Keratinocyte (primary cell): ENCODE measurements at regions not wholly inside any gene's neighbourhood (a gene's known extent, or its start where the extent isn't known, plus 50 kb on each side); places are given as distances from the start of the nearest gene placed in this dataset.

ENCODE experiments used
- EZH2 ChIP-seq: IDR thresholded peaks from one replicate; pipeline ENCODE4 v1.6.1; 2012; ENCODE audit warnings: inconsistent platforms, mild to moderate bottlenecking, low read length, moderate library complexity
- TF ChIP-seq, protein P1 (sequence below), 3 experiments: IDR thresholded peaks in 1 of 3; conservative IDR thresholded peaks in 1 of 3; optimal IDR thresholded peaks in 1 of 3; 2 replicates in 2 of 3; 3 replicates in 1 of 3; pipeline versions ENCODE3 to v1.5.1; 2011; ENCODE audit warnings: low read length in 3 of 3, mild to moderate bottlenecking in 3 of 3, moderate library complexity in 2 of 3, control low read depth in 1 of 3, inconsistent platforms in 1 of 3; ENCODE audit not compliant: insufficient read depth in 2 of 3; ENCODE audit errors: extremely low read depth in 1 of 3

DNA sequence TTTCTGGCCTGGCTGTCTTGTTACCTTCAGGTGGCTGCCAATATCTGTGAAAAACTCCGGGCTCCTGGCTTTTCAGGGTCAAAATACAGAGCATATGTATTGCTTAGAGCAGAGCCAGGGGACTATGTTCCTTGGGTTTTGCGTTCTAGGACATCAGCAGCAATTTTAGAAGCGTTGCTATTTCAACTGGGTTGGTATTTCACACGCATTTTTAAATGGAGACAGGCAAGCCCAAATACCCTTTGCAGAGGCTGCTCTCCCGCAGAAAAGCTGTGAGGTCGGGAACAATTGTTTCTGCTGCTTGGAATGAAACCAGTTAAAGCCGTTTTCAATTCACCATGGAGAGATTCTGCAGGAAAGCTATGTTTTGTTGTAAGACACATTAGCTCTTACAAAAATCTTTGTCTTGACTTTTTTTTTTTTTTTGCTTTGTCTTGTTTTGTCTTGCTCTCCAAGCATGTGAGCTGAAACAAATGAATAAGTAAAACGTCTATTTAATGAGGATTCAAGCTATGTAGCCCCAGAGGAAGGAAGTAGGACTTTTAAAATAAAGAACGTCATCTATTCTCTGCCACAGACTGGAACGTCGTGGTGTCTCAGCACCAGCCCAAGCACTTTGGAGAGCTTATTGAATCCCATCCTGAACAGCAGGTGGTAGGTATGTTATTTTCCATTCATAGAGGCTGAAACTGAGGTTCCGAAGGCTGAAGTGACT, 181.0 kb upstream of the TBX3 start:
- TF ChIP-seq, protein P1, sequence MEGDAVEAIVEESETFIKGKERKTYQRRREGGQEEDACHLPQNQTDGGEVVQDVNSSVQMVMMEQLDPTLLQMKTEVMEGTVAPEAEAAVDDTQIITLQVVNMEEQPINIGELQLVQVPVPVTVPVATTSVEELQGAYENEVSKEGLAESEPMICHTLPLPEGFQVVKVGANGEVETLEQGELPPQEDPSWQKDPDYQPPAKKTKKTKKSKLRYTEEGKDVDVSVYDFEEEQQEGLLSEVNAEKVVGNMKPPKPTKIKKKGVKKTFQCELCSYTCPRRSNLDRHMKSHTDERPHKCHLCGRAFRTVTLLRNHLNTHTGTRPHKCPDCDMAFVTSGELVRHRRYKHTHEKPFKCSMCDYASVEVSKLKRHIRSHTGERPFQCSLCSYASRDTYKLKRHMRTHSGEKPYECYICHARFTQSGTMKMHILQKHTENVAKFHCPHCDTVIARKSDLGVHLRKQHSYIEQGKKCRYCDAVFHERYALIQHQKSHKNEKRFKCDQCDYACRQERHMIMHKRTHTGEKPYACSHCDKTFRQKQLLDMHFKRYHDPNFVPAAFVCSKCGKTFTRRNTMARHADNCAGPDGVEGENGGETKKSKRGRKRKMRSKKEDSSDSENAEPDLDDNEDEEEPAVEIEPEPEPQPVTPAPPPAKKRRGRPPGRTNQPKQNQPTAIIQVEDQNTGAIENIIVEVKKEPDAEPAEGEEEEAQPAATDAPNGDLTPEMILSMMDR (optimal IDR thresholded peaks at IDR 0.05 in 1 of 3, IDR thresholded peaks at IDR 0.05 in 1 of 3, conservative IDR thresholded peaks at IDR 0.05 in 1 of 3; ENCODE audit: extremely low read depth in 1 of 3, insufficient read depth in 2 of 3, low read length in 3 of 3), result no peak
- TF ChIP-seq EZH2, result no peak
